ENCODE measurements at regions not wholly inside any gene's neighbourhood (a gene's known extent, or its start where the extent isn't known, plus 50 kb on each side); places are given as distances from the start of the nearest gene placed in this dataset.

- DNase-seq (ENCODE audit: low read depth) = no peak
Observed at GRCh38 chr2:106629981-106630380, 142.8 kb downstream of the CD8B2 start.

GRCh38 chr2:106631281-106631680 is 144.1 kb downstream of the CD8B2 start:
- DNase-seq (ENCODE audit: low read depth) = no peak

GRCh38 chr2:106638043-106638442 is 150.9 kb downstream of the CD8B2 start:
- peak; percentile 30 for DNase-seq (ENCODE audit: low read depth)

GRCh38 chr2:106638580-106638979 is 151.4 kb downstream of the CD8B2 start:
- no peak for DNase-seq (ENCODE audit: low read depth)

GRCh38 chr2:106642679-106643078 is 155.5 kb downstream of the CD8B2 start:
- no peak for DNase-seq (ENCODE audit: low read depth)

GRCh38 chr2:106644623-106645022 is 157.5 kb downstream of the CD8B2 start:
- DNase-seq (ENCODE audit: low read depth) = no peak

GRCh38 chr2:106646605-106647004 is 159.4 kb downstream of the CD8B2 start:
- no peak for DNase-seq (ENCODE audit: low read depth)

- DNase-seq (ENCODE audit: low read depth) = no peak
Observed at GRCh38 chr2:106649306-106649705, 162.1 kb downstream of the CD8B2 start.

- no peak for DNase-seq (ENCODE audit: low read depth)
Observed at GRCh38 chr2:106653465-106653864, 166.3 kb downstream of the CD8B2 start.

GRCh38 chr2:106658616-106659015 is 171.5 kb downstream of the CD8B2 start:
- no peak for DNase-seq (ENCODE audit: low read depth)

GRCh38 chr2:106664669-106665068 is 177.5 kb downstream of the CD8B2 start:
- DNase-seq (ENCODE audit: low read depth) = no peak

- no peak for DNase-seq (ENCODE audit: low read depth)
Observed at GRCh38 chr2:106667478-106668070, 180.4 kb downstream of the CD8B2 start.

- no peak for DNase-seq (ENCODE audit: low read depth)
Observed at GRCh38 chr2:106685180-106685897, 198.2 kb downstream of the CD8B2 start.

- no peak for DNase-seq (ENCODE audit: low read depth)
Observed at GRCh38 chr2:106686814-106687213, 199.2 kb downstream of the ST6GAL2 start.

- DNase-seq (ENCODE audit: low read depth) = no peak
Observed at GRCh38 chr2:106694964-106695470, 190.9 kb downstream of the ST6GAL2 start.

GRCh38 chr2:106695919-106696318 is 190.0 kb downstream of the ST6GAL2 start:
- no peak for DNase-seq (ENCODE audit: low read depth)

GRCh38 chr2:106700616-106701015 is 185.4 kb downstream of the ST6GAL2 start:
- no peak for DNase-seq (ENCODE audit: low read depth)

GRCh38 chr2:106701203-106702022 is 184.6 kb downstream of the ST6GAL2 start:
- DNase-seq (ENCODE audit: low read depth) = no peak

GRCh38 chr2:106703161-106703560 is 182.8 kb downstream of the ST6GAL2 start:
- DNase-seq (ENCODE audit: low read depth) = no peak

- no peak for DNase-seq (ENCODE audit: low read depth)
Observed at GRCh38 chr2:106704798-106705197, 181.2 kb downstream of the ST6GAL2 start.

GRCh38 chr2:106705877-106706276 is 180.1 kb downstream of the ST6GAL2 start:
- no peak for DNase-seq (ENCODE audit: low read depth)

- no peak for DNase-seq (ENCODE audit: low read depth)
Observed at GRCh38 chr2:106706283-106706682, 179.7 kb downstream of the ST6GAL2 start.

GRCh38 chr2:106708209-106708608 is 177.8 kb downstream of the ST6GAL2 start:
- DNase-seq (ENCODE audit: low read depth) = no peak

All from RPMI7951 (cell line).